ENCODE measurements at regions not wholly inside any gene's neighbourhood (a gene's known extent, or its start where the extent isn't known, plus 50 kb on each side); places are given as distances from the start of the nearest gene placed in this dataset.

DNA sequence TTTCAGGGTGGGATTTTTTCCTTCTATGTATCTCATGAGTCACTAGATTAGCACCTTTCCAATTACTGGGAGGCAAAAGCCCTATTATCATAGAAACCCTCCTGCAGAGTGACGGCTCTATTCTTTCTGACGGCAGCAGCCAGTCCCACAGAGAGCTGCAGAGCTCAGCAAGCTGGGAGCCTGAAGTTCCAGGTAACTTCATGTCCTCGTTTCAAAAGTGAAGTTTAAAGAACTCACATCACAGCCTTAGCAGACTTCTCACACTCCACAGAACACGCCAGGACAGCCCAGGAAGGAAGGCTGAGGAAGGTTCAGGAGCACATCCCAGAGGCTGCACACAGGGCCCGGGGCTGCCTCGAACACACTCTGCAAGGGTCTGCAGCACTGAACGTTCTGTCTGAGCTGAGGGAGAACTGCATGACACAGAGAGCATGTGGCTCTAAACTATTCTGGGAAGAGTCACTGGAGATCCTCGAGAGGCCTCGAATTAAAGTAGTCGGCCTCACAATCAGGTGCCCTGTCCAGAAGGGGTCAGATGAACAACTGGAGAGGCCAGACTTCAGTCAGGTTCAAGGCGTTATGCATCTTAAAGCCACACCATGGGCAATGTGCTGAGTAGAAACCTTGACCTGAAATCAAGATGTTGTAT lies 104.2 kb upstream of the DRD2 start:
- no peak for DNase-seq

DNA sequence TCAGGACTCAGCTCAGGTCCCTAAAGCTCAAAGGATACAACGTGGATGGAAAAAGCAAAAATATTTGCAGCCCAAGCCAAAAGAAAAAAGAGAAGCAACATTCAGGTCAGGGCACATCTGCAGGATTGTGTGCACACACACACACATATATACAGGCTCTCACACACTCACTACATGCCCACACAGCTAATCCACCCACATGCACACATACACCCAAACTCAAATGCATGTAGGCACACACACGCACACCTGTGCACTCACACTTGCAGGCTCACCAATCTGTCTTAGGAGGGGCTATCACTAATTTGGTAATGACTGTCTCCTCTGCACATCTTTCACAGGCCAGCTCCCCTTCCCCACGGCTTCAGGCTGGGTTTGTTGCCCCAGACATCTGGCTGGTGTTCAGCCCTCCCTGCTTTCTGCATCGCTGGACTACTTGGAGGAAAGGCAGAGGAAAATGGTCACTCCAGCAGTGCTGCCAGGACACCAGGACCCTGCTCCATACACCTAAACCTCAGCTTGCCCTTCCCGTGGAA lies 103.6 kb upstream of the DRD2 start:
- DNase-seq, result no peak

DNA sequence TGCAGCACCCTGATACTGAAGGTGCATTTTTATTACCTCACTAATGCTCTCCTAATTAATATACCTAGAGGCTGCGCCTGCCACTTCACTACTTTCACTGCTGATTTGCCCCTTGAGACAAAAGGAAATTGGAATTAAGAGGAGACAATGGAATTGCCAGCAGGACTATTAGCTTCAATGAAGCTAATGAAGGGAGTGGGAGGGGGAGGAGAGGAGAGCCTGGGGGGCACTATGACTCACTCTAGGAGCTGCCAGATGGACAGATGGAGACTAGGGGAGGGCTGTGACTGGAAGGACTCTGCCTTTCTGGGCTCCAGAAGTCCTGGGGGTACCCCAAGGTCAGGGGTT lies 102.8 kb upstream of the DRD2 start:
- DNase-seq, result no peak

DNA sequence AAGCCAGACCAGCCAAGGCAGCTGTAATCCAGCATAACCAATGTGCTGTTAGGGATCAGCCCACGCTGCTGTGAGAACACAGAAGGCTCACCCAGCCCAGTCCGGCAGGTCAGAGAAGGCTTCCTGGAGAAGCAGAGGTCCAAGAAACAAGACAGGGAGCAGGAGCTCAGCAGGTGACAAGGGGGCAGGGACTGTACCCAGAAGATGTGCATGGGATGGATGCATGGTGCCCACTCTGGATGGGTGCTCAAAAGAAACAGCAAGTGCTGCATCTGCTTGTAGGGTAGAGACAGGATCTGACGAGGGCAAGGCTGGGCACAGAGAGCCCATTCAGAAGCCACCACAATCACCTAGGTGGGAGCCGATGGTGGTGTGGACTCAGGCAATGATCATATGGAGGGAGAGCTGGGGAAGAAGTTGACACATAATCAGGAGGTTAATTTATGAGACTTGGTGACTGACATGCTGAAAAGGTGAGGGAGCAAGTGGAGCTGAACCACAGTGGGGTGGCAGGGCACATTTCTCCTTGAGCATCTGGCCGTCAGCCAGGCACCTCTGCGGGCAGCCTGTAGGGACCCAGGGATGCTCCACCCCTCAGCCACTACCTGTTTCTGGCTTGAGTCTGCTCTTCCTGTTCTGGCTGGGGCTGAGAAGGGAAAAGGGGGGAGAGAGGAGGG lies 102.3 kb upstream of the DRD2 start:
- no peak for DNase-seq

- DNase-seq, result no peak
Measured at GRCh38 chr11:113574586-113574985, 99.4 kb upstream of the DRD2 start.

GRCh38 chr11:113574171-113574570 lies 99.0 kb upstream of the DRD2 start:
- DNase-seq, result no peak

DNA sequence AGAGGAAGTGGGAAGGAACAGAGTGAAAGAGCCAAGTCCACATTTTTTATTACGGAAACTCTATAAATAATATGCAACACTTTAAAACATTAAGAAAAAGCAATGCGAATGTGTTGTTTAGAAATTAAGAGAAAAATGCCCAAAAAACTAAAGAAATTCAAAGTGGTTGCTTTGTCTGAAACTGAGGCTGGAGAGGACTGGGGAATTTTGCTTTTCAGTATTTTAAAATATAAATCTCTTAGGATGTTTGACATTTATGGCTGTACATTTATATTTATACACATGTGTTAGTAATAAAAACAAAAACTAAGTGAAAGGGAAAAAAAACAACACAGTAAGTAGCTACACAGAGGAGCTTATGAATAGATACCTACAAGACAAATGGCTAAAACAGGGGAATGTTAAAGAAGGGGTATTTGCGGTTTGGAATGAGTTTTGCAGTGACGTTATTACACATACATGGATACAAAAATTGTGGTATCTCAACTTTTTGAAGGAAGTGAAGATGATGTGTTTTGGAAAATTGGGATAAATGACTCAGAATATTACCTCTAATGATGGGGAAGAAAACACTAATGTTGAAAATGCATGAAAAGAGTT lies 97.0 kb upstream of the DRD2 start:
- no peak for DNase-seq

DNA sequence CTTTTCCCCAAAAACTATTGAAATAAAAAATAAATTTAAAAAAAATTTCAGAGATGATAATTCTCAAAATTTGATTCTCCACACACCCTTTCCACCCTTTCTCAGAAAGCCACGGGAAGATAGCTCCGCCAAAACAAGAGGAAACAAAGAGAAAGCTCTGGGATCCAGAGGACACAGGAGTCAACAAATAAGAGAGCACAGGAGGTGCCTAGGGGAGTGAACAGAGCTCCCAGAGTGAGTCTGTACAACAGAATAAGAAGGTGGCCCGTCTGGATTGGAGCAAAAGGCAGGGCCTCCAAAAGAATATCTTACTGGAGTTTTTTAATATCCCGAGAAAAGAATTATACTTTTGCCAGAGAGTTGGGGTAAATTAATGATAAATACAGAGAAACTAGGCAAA lies 96.3 kb upstream of the DRD2 start:
- no peak for DNase-seq

DNA sequence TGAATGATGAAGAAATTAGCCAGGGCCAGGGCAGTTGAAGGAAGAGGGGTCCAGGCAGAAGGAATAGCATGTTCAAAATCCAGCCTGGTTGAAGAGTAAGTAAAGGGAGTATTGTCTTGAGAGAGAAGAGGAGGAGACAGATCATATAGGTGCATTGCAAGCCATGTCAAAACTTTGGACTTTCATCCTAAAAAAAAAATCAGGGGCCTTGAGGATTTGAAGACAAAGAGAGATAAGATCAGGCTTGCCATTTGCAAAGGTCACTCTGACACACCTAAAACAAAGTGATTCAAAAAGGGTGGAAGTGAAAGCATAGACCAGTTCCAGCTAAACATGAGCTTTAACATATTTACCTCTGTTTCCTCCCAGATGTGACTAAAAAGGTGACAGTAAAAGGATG lies 95.7 kb upstream of the DRD2 start:
- no peak for DNase-seq

DNA sequence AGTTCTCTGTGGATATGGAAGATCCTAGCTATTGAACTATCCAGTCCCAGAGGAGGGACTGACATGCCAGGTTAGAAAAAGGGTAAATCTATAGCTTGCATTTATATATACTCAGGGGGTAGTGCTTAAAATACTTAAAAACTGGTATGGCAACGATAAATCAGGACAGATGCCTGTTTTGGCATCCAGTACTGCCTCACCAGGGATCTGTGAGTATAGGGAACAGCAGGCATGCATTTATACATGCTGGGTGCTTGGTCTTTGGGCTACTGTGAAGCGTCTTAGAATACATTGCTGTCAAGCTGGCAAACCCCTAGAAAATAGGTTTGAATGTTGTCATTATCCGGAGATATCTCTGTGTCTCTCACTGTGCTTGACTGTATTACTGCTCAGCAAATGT lies 94.2 kb upstream of the DRD2 start:
- DNase-seq, result no peak

- DNase-seq, result no peak
Measured at GRCh38 chr11:113568566-113568965, 93.4 kb upstream of the DRD2 start.

- DNase-seq, result peak; percentile 65
Measured at GRCh38 chr11:113567867-113568544, 92.8 kb upstream of the DRD2 start.

DNA sequence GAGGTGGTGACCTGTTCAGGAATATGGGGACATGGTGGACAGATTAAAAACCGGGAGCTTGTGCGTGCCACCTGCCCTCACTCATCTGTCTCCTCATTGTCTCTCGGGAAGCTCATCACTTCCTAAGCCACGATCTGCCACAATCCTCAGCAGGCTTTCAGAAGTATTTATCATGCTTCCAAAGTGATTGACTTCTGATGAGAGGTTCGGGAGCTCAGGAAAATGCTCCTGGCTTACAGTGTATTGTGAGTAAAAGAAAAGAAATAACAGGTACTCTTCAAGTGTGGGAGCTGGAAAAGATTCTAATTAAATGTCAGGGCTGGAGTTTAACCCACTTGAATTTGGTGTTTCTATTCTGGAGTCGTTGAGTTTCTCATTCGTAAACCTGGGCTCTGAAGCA lies 91.9 kb upstream of the DRD2 start:
- DNase-seq, result no peak

DNA sequence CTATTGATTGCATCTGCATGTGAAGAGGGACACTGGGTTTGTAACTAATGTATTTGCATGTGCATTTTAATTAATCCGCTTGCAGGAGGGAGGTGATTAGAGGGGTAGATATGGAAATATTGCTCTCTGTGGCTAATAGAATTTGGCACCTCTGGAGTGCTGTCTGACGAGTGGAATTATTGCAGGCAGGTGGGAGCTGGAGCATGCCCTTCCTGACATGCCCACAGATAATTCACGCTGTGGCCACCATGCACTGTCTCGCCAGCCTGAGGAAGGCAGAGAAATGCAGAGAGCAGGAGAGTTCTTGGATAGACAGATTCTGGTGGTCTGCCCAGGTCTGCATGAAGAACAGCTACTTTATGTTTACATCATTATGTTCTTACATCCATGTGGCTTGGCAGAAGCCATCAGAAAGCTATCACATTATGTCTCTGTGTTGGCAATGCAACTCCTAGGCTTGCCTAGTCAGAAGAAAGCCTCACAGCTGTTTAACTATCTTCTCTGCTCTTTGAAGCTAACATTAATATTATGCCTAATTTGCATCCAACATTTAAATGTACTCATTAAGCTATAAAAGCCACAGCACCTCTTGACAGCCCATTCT lies 89.4 kb upstream of the DRD2 start:
- no peak for DNase-seq

GRCh38 chr11:113563766-113564526 lies 88.7 kb upstream of the DRD2 start:
- DNase-seq, result no peak

DNA sequence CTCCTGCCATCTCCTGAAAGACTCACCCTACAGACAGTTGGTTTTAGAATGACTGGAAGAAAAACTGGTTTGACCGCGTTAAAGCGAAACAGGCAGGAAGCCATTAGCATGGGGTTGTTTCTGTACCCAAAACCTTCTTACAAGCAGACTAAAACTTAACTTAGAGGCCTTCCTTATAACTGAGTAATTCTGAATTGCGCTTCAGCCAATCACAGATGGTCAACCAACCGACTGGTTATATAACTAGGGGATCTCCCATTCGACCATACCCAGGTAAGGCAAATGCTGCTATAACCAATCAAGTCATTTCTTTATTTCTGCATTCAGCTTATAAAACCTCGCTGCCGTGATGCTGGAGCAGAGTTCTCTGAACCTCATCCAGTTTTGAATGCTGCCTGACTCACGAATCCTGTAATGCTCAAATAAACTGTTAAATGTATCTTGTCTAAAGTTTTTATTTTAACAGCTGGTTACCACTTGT lies 87.8 kb upstream of the DRD2 start:
- DNase-seq, result no peak

DNA sequence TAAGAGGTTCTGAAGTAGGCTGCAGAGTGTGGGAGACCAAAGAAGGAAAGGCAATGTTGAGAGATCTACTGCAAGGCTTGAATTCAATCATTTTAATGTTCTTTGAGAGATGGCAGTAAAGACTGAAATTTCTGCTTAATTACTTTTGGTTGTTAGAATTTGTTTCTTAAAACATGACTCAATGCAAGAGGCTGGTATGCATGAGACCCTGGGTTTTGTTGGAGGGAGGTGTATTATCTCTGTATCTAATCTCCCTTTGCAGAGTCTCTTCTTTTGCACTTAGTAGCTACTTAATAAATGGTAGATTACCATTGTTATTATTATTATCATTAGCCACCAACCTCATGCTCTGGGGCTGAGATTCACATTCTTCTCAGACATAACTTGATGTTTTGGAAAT lies 87.4 kb upstream of the DRD2 start:
- no peak for DNase-seq

DNA sequence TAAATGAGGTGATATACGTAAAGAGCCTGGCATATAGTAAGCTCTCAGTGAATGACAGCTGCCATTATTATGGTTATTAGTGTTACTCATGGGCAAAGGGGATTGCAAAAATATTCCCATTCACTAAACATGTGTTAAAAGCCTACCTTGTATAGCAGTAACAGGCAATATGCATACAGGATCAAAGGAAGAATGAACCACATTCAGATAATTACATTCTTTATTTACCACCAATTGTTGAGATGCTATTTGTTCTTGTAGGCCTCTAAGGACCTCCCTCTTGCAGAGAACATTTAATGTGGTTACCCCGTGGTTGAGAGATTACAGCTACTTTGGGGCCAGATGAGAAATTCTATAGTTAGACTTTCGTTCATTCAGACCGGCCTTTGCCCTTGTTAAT lies 82.7 kb upstream of the DRD2 start:
- DNase-seq, result no peak

- no peak for DNase-seq
Measured at GRCh38 chr11:113556036-113556435, 80.8 kb upstream of the DRD2 start.

DNA sequence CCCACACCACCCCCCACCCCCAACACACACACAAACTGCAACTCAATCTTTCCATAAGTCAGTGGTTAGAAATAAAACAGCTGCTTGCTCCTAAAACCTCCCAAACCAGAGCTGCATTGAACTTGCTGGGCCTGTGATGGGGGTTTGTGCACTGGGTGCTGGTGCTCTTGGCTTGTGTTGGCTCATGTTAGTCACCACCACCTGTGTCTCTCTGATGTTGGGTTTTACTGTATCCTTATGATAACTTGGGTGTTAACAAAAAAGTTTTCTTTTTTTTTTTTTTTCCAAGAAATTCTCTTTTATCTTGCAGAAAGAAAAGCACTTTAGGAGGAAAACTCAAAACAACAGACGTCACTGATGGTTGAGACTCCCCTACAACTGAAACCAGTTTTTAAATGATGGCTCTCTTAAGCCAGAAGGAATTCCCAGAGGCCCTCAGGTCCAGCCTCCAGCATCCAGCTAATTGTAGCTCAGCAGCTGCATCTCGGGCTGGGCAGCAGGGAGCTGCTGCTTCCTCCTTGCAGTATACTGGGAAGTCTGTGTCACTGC lies 79.9 kb upstream of the DRD2 start:
- DNase-seq, result no peak

DNA sequence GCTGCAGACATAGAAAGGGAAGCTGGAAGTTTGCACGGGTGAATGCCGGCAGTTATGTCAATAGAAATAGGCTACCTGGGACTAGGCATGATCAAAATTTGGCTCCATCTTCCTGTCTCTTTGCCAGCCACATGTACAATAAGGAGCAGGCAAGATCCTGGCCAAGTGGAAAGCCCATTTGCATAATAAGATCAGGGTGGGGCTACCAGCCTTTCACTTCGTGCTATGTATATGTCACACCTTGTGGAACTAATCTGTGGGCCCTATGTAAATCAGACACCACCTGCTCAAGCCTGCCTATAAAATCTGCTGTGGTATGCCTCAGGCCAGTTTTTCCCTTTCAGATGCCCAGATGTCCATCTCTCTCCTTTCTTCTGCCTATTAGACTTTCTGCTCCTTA lies 79.3 kb upstream of the DRD2 start:
- no peak for DNase-seq

DNA sequence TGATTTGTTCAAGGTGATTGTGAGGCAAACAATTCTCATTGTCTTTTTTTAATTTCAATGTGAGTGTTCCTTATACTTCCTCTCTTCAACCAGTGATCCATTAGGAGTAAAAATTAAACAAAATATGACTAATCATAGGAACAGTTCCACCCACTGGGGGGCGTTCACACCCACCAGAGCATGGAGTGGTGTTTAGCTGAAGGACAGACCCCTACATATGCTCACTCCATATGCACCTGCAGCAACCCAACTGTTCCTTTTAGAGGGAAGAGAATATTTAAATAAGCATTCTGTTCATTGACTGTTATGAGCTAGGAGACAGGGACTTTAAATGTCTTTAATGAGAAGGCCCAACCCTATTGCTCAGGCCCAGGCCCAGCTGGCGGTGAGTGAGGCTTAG lies 78.7 kb upstream of the DRD2 start:
- no peak for DNase-seq
